Peyer's patch (tissue), 4 donors: ENCODE measurements at regions not wholly inside any gene's neighbourhood (a gene's known extent, or its start where the extent isn't known, plus 50 kb on each side); places are given as distances from the start of the nearest gene placed in this dataset.

Experiments used
- CTCF ChIP-seq, 6 experiments: fragments of 450-650 bp in 4 of 6; fragments of 200-600 bp in 2 of 6; sonication (generic) in 1 of 6; IDR thresholded peaks; one replicate each; pipeline ENCODE4 v1.5.1; 2017 to 2019; ENCODE audit warnings: antibody characterized with exemption in 6 of 6, mild to moderate bottlenecking in 3 of 6, moderate library complexity in 1 of 6
- POLR2A ChIP-seq, 2 donors: fragments of 450-650 bp; IDR thresholded peaks; one replicate each; pipeline ENCODE4 v1.5.1; 2017; ENCODE audit warnings: antibody characterized with exemption in 2 of 2, mild to moderate bottlenecking in 2 of 2, moderate library complexity in 2 of 2

GRCh38 chr13:50686551-50686950 is 156.9 kb downstream of the DLEU7 start:
- TF ChIP-seq POLR2A (IDR thresholded peaks at IDR 0.05) (no peak), CTCF (IDR thresholded peaks at IDR 0.05) (no peak)
